HT1080 (cell line): ENCODE measurements at regions not wholly inside any gene's neighbourhood (a gene's known extent, or its start where the extent isn't known, plus 50 kb on each side); places are given as distances from the start of the nearest gene placed in this dataset.

Source experiments
- DNase-seq: peaks from one replicate; pipeline ENCODE4 v3.0.0-alpha.2; 2015; ENCODE audit warnings: low read depth

- DNase-seq = no peak
Observed at GRCh38 chr17:73806768-73807167, 162.5 kb upstream of the SDK2 start.

GRCh38 chr17:73813201-73813600 lies 169.0 kb upstream of the SDK2 start:
- no peak for DNase-seq

GRCh38 chr17:73814075-73814474 lies 169.8 kb upstream of the SDK2 start:
- DNase-seq = no peak

GRCh38 chr17:73815474-73815873 lies 171.2 kb upstream of the SDK2 start:
- no peak for DNase-seq

- no peak for DNase-seq
Observed at GRCh38 chr17:73819440-73820395, 175.5 kb upstream of the SDK2 start.

- no peak for DNase-seq
Observed at GRCh38 chr17:73820686-73821448, 176.6 kb upstream of the SDK2 start.

- no peak for DNase-seq
Observed at GRCh38 chr17:73821665-73822064, 177.4 kb upstream of the SDK2 start.

- DNase-seq = no peak
Observed at GRCh38 chr17:73822371-73822770, 178.1 kb upstream of the SDK2 start.

GRCh38 chr17:73823684-73824083 lies 179.4 kb upstream of the SDK2 start:
- no peak for DNase-seq

- DNase-seq = no peak
Observed at GRCh38 chr17:73824321-73824720, 180.1 kb upstream of the SDK2 start.

- no peak for DNase-seq
Observed at GRCh38 chr17:73826181-73826871, 182.1 kb upstream of the SDK2 start.

- DNase-seq = no peak
Observed at GRCh38 chr17:73826872-73827228, 182.6 kb upstream of the SDK2 start.

- no peak for DNase-seq
Observed at GRCh38 chr17:73827627-73828291, 183.5 kb upstream of the SDK2 start.

GRCh38 chr17:73829676-73830280 lies 185.5 kb upstream of the SDK2 start:
- no peak for DNase-seq

- no peak for DNase-seq
Observed at GRCh38 chr17:73831699-73832098, 187.5 kb upstream of the SDK2 start.

GRCh38 chr17:73833775-73834488 lies 189.7 kb upstream of the SDK2 start:
- DNase-seq = no peak

- DNase-seq = no peak
Observed at GRCh38 chr17:73834684-73835343, 190.6 kb upstream of the SDK2 start.

- no peak for DNase-seq
Observed at GRCh38 chr17:73835605-73836004, 191.4 kb upstream of the SDK2 start.

- DNase-seq = no peak
Observed at GRCh38 chr17:73838815-73839214, 194.6 kb upstream of the SDK2 start.

GRCh38 chr17:73840829-73841228 lies 196.6 kb upstream of the SDK2 start:
- DNase-seq = no peak
